HPDE6-E6E7 (cell line): ENCODE measurements at regions not wholly inside any gene's neighbourhood (a gene's known extent, or its start where the extent isn't known, plus 50 kb on each side); places are given as distances from the start of the nearest gene placed in this dataset.
"Not testable (repeated sequence)": the region's sequence is repeated elsewhere in the genome, so short reads cannot be mapped to it uniquely, and the experiment has no call there.

Experiments
- DNase-seq: peaks from one replicate; pipeline ENCODE4 v3.0.0; 2011; ENCODE audit warnings: missing footprints; ENCODE audit errors: extremely low spot score

DNA sequence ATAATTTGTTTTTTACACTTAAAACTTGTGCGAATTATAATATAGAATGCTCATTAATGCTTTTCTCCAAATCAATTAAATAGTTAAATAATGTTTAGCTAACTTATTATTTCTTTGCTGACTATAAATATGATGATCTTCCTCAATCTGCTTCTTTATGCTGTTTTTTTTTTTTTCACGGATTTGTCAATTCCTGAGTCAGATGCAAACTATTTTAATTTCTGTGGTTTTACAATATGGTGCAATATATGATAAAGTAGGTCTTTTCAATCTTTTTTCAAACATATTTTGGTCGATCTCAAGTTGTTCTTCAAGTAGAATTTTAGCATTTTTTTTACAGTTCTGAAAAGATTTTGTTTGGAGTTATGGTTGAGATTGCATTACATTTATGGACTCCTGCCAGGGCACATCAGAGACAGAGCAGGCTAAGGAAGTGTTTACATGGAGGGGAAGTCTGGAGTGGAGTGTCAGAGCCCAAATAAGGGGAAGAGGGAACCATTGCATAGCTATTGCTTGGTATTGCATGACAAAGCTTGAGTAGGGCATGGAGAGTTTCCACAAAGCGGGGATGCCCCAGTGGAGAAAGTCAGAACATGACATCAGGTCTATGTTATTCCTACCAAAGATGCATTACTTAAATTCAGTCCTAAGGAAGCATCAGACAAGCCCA is 204.4 kb downstream of the OTUD1 start:
- DNase-seq, result no peak

DNA sequence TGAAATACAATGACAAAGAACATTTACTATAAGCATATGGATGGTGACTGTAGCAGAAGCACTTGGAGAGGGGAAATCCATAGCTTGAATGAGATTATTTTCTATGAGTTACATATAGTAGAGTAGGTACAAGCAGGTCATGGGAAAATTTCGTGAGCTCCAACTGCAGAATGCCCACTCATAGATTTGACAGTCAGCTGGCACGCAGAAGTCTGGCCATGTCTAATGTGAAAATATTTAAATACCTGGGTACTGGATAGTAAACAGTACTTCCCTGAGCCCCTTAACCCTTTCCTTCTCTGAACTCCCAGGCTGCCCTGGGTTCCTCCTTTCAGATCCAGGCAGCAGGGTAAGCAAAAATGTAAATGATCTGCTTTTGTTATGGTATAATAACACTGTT is 209.7 kb downstream of the OTUD1 start:
- no peak for DNase-seq

DNA sequence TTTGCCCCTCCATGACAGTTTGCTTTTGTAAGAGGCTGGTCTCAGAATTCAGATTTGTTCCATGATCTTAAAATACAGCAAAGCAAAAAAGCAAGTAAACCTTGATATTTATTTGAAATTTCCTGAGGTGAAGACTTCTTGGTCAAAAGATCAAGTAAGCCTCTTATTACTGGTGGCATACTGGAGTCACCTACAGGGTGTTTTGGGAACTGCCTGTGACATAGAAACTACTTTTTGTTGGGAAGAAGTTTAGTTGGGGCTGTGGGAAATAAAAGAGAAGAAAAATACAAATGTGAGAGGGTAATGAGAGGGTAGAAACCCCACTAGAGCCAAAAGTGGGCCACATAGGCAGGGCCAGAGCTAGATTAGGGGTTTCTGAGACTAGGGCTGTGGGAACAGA is 217.9 kb downstream of the OTUD1 start:
- DNase-seq, result no peak

DNA sequence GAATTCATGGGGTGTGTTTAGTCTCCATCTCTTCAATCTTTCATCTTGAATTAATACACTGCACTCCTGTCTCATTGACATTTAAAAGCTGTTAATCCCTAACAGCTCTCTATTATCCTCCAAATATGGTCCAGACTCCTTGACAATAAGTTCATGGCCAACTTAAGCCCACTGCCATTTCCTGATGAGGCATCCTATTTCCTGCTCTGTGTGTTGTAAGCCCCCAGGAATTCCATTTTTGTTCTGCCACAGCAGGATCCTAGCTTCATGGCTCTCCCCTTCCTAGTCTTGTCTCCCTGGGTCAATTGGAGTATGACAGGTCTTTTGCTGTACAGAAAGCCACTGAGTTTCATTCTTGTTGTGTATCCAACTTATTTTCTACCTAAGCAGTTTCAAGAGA is 218.8 kb downstream of the OTUD1 start:
- no peak for DNase-seq

DNA sequence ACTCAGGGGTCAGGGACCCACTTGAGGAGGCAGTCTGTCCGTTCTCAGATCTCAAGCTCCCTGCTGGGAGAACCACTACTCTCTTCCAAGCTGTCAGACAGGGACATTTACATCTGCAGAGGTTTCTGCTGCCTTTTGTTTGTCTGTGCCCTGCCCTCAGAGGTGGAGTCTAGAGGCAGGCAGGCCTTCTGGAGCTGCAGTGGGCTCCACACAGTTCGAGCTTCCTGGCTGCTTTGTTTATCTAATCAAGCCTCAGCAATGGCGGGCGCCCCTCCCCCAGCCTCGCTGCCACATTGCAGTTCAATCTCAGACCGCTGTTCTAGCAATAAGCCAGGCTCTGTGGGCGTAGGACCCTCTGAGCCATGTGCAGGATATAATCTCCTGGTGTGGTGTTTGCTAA is 233.0 kb downstream of the OTUD1 start:
- DNase-seq, result not testable (repeated sequence)

DNA sequence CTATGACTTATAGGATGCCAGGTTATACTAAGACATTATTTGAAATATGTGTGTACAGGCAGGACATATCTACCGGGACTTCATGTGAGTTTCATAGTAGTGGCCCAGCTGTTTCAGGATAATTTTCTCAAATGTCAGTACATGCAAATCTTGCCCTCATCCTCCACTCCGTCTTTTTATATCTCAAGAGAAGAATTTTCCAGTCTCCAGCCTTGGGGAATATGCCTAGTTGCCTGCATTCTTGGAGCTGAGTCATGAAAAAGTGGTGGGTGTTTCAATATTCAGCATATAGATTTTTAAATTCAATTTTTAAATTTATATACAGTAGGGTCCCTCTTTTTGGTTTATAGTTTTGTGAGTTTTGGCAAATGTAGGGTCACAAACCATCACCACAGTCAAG is 236.7 kb downstream of the OTUD1 start:
- DNase-seq, result no peak

DNA sequence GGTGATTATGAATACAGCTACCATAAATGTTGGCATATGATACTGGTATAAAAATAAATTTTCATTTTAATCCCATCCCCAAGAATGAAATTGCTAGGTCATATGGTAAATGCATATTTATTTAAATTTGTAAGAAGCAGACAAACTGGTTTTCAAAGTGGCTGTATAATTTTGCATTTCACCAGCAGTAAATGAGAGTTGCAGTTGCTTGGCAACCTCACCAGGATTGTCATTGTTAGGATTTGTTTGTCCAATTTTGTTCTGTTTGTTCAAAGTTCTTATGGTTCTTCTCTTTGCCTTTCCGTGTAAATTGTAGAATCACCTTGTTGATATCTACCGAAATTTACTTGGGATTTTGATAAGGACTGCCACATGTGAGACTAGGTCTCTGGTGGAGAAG is 237.4 kb downstream of the OTUD1 start:
- DNase-seq, result no peak

DNA sequence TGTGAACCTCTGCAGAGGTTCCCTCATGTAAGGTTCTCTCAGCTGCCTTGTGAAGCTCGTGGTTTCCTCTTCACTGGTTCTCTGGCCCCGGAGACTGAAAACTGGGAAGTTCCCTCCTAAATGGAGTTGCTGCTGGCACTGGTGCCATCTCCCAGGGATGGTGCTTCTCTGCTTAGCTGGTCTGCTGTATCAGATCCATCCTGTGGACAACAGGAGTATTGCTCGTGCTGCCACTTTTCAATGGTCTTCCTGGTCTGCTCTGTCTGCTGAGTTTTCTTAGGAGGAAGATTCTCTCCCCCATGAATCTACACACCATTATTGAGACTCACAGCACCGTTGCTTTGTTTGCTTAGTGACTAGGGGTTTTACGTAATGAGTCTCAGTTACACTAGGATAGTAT is 247.8 kb downstream of the OTUD1 start:
- DNase-seq, result no peak

DNA sequence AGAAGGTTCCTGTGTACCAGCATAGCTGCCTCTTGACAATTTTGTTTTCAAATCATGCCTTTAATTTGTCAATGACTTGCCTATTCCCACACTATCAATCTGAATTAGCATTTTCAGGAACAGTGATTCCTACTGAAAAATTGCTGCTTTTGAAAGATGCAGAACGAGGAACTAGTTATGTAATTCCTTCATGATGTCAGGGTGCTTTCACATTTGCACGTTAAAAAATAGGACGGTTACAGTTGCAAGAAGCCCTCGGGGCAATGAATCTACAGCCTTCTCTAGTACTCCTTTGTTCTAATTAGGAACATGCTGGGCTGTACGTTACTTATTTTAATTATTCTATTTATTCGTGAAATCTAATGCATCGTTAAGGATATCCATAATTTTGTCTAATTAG is 253.9 kb downstream of the OTUD1 start:
- DNase-seq, result no peak

DNA sequence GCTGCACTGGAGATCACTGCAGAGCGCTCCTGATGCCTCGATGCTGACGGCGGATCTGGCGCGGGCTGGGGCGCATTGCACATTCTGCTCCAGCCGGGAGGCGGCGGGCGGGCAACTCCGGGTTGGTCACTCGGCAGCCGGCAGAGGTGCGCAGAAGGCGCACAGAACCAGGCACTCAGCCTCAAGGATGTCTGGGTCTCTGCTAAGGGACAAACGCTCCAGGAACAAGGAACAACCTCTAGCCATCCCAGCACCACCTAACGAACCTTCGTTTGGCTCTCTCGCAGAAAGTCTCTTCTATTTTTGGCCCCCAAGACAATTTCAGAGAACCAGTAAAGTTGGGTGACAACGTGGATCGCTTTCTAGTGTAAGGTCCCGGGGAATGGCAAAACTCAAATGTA is 254.6 kb downstream of the OTUD1 start:
- no peak for DNase-seq

DNA sequence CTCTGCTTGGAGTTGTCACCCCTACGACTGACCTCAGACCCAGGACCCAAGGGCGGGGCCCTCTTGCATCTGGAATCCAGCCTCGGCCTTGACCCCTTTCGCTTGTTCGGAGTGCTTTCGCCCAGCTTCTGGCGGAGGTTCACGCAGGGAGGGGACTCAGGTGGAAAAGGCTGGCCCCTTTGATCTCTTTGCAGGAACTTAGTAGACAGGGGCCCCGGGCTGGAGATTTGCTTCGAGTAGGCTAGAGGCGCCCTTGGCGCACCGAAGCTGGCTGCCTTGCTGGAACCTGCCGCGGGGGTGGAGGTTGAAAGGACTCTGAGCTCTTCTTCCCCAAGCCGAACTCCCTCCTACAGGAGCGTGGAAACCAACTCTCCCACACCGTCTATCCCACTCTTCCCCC is 255.1 kb downstream of the OTUD1 start:
- DNase-seq, result no peak

DNA sequence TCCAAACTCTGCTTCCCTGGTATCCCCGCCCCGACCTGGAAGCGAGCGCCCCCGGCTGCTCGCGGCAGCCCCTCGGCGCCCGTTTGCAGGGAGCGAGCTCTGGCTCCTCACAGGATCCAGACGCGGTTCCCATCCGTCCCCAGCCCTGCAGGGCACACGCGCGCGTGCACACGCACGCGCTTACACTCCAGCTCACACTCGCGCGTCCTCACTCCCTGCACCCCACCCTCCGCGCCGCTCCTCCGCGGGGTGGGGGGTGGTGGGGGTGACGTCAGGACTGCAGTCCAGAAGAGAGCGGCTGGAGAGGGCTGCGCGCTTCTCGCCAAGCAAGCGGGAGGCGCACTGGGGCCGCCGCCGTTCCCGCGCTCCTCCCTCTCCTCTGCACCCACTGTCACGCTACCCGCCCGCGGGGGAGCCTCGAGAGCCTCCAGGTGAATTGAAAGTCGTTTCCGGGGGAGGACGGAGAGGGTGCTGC is 255.6 kb downstream of the OTUD1 start:
- no peak for DNase-seq

DNA sequence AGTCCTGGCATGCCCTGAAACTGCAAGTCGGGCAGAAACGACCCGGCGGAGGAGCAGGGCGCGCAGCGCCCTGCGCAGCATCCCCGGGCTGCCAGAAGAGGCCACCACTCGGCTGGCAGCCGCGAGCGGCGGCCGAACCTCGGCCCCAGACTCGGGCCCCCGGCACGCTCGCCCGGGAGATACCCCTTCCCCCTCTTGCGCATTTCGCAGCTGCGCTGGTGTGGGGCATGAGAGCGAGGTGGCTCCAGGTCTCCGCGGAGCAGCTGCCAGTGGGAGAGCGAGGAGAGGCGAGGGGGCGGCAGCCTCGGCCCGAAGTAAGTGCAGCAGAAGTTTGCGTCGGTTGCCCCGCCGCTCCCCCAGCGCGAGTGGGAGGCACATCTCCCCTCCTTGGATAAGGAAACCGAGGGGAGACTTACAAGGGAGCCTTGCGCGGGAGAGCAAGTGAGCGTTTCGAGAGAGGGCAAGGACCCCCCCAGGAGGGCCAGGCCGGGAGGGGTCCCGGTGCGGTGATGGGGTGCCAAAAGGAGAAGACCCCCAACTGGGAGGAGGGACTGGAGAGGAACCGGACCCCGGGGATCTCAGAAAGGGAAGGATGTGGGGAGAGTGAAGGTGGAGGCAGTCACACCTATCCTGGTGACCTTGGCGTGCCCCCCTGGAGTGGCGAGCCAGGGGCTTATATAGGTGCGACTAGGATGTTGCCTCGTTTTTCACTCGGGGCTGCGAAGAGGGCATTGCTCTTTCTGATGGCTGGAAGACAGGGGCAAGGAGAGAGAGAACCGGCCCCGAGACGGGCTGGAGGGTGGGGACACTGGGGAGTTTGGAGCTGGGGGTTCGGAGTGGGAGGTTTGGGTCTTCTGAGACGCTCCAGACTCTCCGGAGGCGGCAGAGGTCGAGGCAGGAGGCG is 256.3 kb downstream of the OTUD1 start:
- DNase-seq, result no peak

DNA sequence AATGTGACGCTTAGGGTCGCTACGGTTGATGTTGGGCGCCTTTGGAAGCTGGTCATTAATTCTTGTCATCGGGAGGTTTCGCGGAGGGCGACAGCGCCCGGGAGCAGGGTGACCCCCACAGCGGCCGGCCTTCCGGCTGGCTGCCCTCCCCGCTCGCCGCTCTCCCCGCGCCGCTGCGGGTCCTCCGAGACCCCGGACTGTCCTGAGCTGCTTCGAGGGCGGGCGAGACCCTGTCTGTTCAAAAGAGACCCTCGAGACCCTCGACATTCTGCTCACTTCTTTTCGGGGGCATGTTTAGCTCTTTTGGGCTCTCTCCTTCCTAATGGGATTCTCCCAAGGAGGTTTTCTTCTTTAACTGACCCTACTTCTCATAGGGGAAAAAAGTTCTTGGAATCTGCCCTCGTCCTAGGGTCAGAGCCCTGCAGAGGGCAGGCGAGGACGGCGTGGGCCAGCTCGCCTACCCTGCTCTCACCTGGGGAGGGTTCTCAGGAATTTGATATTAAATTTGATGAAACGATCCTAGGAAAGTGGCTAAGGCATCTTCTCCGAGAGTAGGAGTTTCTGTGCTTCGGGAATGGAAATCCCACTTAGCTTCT is 257.0 kb downstream of the OTUD1 start:
- no peak for DNase-seq

DNA sequence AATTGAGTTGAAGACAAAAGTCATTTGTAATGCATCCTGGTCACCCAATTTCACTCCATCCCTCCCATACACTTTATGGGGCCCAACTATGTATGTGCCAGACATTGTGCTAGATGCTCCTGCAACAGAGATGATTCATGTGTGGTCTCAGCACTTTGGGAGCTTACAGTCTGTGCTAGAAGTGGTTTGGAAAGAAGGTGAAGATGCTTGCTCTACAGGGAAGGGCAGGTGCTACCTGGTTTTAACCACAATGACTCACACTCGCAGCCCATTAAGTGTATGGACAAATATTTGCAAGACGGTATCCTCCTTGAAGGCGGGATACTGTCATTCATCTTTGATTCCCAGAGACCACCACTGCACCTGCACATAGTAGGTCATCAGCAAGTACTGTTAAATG is 257.6 kb downstream of the OTUD1 start:
- no peak for DNase-seq

DNA sequence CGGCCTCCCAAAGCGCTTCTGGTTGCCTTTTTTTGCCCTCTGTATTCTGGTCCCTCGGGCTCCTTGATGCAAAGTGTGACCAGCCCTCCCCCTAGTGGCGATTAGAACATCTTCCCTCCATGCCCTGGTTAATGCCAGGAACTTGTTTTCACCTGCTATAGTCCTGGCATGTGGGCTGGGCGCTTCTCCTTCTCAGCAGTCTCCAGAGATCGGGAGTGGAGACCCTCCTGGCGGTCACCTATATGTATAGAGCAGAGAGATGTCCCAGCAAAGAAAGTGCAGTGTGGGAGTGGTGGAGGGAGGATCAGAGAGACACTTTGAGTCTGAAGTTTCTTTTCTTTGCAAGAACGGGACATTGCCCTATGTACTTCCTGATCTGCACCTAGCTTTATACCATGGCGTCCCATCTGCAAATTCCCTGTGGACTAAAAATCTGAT is 264.1 kb downstream of the OTUD1 start:
- peak; percentile 12 for DNase-seq

DNA sequence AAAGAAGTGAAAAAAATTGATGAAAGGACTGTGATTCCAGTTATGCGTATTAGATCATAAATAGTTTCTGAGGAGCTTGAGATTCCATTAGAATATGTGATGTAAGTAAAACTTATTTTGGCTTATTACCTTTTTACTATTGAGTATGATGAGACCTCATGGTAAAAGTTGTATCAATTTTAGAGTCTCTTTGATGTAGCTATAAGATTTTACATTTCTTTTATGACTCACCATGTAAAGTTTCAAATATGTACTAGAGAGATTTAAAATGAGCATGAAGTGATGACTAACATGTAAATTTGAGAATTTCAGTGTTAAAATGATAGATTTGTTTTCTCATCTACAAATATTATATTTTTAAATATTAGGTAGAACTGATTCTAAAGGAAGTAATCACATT is 276.5 kb downstream of the OTUD1 start:
- DNase-seq, result no peak

DNA sequence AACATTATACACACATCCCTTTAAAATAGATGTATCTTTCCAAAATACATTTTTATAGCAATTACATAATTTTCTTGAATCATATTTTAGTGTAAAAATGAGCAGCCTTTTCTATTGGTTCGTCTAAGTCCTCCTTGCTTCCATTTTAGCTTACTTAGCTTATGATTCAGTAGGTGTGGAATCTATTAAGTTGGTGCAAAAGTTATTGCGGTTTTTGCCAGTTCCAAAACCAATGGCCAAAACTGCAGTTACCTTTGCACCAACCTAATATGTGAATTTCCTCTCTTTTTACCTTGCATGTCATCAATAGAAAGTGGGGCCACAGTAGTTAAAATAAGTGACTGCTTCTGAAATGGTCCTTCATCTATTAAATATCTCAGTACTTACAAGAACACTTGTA is 279.0 kb downstream of the OTUD1 start:
- DNase-seq, result no peak

DNA sequence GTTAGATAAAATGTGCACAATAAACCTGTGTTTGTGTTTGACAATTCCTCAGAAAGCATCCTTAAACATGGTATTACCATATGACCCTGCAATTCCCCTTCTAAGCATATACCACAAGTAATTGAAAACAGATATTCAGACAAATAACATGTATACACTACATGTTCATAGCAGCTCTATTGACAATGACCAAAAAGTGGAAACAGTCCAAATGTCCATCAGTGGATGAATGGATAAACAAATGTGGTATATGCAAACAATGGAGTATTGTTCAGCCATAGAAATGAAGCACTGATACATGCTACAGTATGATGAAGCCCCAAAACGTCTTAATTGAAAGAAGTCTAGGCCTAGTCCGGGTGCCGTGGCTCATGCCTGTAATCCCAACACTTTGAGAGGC is 280.1 kb downstream of the OTUD1 start:
- no peak for DNase-seq

DNA sequence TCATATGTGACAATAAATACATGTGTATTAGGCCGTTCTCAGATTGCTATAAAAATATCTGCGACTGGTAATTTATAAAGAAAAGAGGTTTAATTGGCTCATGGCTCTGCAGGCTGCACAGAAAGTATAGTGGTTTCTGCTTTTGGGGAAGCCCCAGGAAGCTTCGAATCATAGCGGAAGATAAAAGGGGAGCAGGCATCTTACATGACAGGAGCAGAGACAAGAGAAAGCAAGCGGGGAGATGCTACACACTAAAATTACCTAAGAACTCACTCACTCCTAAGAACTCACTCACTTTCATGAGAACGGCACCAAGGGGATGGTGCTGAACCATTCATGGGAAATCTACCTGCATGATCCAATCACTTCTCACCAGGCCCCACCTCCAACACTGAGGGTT is 284.9 kb downstream of the OTUD1 start:
- no peak for DNase-seq

DNA sequence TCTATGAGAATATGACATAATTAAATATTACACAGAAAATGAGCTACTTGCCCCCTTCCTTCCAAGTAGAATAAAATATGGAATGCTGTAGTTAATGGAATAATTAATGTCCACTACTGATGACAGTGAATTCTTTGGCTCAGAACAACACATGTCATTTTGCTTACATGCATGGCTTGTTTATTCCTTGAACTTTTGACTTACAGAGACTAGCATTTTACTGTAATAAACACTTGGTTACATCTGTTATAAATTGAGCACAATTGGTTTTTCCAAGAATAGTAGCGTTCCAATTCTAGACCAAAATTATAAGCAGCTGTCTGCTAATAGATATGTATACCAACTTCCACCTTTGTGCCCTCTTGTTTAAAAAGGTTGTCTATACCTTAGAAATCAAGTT is 286.7 kb downstream of the OTUD1 start:
- DNase-seq, result no peak

DNA sequence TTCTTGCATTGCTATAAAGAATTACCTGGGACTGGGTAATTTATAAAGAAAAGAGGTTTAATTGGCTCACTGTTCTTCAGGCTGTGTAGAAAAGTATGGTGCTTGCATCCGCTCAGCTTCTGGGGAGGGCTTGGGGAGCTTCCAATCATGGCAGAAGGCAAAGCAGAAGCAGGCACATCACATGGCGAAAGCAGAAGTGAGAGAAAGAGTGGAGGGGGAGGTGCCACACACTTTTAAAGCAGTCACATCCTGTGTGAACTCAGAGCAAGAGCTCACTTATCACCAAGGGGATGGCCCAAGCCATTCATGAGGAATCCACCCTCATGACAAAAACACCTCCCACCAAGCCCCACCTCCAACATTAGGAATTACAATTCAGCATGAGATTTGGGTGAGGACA is 303.5 kb downstream of the OTUD1 start:
- DNase-seq, result no peak

DNA sequence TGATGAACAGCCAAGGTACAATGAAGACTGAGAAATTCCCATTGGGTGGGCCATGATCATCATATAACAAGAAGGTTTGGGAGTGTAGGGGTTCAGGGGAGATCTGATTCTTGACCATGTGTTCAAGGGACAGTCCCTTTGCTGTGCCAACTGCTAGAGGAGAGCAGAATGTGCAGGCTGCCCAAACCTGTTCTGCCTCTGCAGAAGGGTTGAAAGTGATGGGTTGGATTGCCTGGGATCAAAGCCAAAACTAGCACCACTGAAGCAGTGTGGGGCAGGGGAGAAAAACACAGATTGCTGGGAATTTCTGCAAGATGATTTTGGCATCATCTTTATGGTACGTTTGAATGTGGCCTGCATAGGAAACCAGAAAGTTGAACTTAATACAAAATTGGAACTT is 303.9 kb downstream of the OTUD1 start:
- no peak for DNase-seq
